ENCODE measurements at regions not wholly inside any gene's neighbourhood (a gene's known extent, or its start where the extent isn't known, plus 50 kb on each side); places are given as distances from the start of the nearest gene placed in this dataset.

DNA sequence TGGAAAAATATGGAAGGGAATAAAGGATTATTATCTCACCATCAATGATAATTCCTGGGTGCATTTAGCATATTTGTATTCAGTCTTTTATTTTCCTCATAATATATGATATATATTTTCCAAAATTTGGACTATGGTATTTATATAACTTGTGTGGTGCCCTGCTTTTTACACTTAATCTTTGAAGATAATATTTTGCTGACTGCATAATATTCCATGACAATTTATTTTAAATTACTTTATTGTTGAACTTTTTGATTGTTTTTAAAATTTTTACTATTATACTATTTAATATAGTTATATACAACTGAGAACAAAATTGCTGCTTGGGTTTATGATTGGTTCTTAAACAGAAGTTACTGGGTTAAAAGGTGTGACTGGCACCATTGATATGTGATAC, 212.3 kb downstream of the TTC6 start:
- no peak for TF ChIP-seq CTCF (IDR thresholded peaks at IDR 0.05; ENCODE audit: poor library complexity, severe bottlenecking)
- no peak for TF ChIP-seq TAF1 (IDR thresholded peaks at IDR 0.05; ENCODE audit: low read depth)
- TF ChIP-seq POLR2AphosphoS5 (IDR thresholded peaks at IDR 0.05), result no peak
- no peak for TF ChIP-seq SMC3 (conservative IDR thresholded peaks at IDR 0.05; ENCODE audit: poor library complexity)
- TF ChIP-seq EP300 (conservative IDR thresholded peaks at IDR 0.05; ENCODE audit: poor library complexity, severe bottlenecking), result no peak

Measured in neural cell (in vitro differentiated cells).